H7 (cell line): ENCODE measurements at regions not wholly inside any gene's neighbourhood (a gene's known extent, or its start where the extent isn't known, plus 50 kb on each side); places are given as distances from the start of the nearest gene placed in this dataset.
A peak's percentile ranks its signal among the peaks of the same experiment; 100 is the strongest.
"Not testable (repeated sequence)": the region's sequence is repeated elsewhere in the genome, so short reads cannot be mapped to it uniquely, and the experiment has no call there.

Experiments
- DNase-seq: peaks from one replicate; pipeline ENCODE4 v3.0.0; 2012
- H3K27me3 ChIP-seq: 2 replicates; pipeline ENCODE4 v1.6.0; 2011; ENCODE audit warnings: mild to moderate bottlenecking, low read length; ENCODE audit not compliant: control insufficient read depth, insufficient read depth
- H3K36me3 ChIP-seq: replicated peaks from 2 replicates; pipeline ENCODE4 v1.5.1; 2011; ENCODE audit warnings: low read length; ENCODE audit not compliant: control insufficient read depth, insufficient read depth
- H3K4me3 ChIP-seq: 2 replicates; pipeline ENCODE4 v1.5.1; 2011; ENCODE audit warnings: low read depth, mild to moderate bottlenecking, control low read depth, low read length, moderate library complexity; ENCODE audit not compliant: insufficient read depth

- no peak overlapping the region for H3K4me3 ChIP-seq
- DNase-seq, result no peak
- no peaks in the 10 kb centered on the region for H3K27me3 ChIP-seq
- no peaks in the 10 kb centered on the region for H3K36me3 ChIP-seq
Observed at GRCh38 chr2:16031848-16032159, 91.5 kb downstream of the MYCN start.

DNA sequence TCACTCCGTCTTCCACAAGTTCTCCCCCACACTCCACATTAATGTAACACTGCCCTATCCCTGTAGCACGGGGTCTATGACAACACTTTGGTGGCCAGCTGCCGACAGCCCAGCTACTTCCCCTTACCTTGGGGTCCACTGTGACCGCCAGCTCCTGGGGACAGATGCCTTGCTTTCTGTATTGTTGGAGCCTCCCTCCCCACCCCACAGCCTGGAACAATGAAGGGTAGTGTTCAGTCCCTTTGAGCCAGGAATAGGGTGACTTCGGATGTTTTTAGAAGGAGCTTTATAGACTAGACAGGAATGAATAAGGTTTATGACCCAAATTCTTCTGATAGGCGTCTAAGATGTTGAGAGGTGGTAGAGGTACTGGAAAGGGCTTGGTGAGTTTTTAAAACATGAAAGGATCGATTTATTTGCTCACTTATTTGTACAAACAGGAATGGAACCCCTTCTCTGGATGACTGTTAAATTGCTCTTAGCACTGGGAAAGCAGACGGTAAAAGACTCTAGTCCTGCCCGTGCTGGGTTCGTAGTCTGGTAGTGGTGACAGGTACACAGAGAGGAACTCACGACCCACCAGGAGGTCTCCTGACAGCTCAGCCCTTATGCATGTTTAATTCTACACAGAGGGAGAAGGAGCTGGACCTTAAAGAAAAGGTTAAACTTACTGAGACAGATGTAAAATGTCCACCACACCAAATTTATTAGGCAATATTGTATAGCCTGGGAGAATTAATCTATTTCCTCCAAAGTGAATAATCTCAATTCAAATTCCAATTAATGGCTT, 90.9 kb downstream of the MYCN start:
- Histone ChIP-seq H3K36me3 (no peaks in the 10 kb centered on the region), H3K4me3 (no peak overlapping the region), H3K27me3 (no peaks in the 10 kb centered on the region)
- DNase-seq, result no peak

GRCh38 chr2:16030206-16031057, 90.1 kb downstream of the MYCN start:
- H3K36me3 ChIP-seq, result no peaks in the 10 kb centered on the region
- no peaks in the 10 kb centered on the region for H3K27me3 ChIP-seq
- DNase-seq, result peak; percentile 32
- no peak overlapping the region for H3K4me3 ChIP-seq

GRCh38 chr2:16028644-16029043, 88.3 kb downstream of the MYCN start:
- Histone ChIP-seq H3K36me3 (no peaks in the 10 kb centered on the region), H3K4me3 (no peak overlapping the region), H3K27me3 (no peaks in the 10 kb centered on the region)
- no peak for DNase-seq

DNA sequence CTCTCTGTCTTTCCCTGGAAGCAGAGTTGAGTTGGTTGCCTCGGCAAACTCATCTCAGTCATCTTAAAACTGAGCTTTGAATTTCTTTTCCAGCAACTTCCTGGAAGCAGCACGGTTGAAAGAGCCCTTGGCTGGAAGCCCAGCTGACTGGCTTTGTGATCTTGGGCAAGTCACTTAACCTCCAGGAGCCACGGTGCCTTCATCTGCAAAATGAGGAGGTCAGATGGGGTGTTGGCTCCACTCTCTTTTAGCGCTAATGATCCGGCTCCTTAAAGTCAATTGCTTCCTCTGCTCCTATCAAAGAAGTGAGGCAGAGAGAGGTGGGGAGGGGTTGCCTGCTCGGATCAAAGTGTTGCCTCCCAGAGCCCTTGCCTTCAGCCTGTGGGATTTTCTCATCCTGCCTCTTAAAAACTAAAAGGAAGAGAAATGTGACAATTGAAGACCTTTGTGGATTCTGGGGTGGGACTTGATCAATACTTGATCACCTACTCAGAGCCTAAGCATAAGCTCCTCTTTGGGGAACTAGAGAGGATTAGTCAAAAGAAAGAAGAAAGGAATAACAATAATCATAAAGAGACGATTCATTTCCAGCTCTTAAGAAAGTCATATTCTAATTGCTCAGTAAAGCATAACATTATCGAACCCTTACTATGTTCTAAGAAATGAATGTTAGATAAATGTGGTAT, 86.6 kb downstream of the MYCN start:
- Histone ChIP-seq H3K36me3 (no peaks in the 10 kb centered on the region), H3K27me3 (no peaks in the 10 kb centered on the region), H3K4me3 (no peak overlapping the region)
- no peak for DNase-seq

DNA sequence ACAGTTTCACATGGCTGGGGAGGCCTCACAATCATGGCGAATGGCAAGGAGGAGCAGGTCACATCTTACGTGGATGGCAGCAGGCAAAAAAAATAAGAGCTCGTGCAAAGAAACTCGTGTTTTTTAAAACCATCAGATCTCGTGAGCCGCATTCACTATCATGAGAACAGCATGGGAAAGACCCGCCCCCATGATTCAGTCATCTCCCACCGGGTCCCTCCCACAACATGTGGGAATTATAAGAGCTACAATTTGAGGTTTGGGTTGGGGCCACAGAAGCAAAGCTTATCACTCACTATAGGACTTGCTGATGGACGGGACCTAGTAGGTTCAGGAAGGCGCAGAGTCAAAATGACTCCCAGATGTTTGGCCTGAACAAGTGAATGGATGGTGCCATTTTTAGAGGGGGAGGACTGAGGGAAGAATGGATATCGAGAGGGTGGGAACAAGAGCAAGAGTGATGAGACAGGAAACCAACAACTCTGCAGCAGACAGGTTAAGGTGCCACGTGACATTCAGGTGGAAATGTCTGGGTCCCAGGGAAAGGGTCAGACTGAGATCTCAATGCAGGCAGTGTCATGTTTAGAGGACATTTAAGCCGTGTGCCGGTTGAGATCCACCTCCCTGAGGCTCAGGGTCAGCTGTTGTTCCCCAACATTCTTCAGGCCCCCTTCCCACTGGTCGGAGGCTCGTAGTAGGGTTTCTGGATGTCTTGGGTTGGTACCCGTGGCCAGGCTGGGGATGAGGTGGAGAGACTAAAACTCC, 85.7 kb downstream of the MYCN start:
- no peak overlapping the region for H3K4me3 ChIP-seq
- DNase-seq, result no peak
- no peaks in the 10 kb centered on the region for H3K36me3 ChIP-seq
- H3K27me3 ChIP-seq, result no peaks in the 10 kb centered on the region

DNA sequence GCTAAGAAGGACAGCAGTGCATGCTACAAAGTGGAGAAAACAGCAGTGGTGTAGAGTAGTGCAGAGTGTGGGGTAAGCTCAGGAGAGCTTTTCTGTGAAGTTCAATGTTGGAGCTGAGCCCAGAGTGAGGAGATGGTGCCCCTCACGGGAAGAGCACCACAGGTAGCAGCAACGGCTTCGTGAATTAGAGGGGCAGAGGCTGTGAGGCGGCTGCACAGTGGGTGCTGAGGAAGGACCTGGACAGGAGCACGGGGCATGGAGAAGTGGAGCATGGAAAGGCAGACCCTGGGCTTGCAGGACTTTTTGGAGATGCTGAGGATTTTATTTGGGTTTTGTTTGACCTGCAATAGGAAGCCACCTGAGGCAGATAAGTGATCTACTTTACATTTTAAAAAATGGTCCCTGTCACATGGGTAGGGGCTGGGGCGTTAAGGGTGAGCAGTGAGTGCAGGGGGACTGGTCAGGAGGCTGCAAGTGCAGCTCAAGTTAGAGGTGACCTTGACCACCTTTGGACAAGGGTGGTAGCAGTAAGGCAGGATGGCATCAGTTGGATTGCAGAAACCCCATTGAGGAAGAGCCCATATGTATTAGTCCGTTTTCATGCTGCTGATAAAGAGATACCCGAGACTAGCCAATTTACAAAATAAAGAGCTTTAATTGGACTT, 85.0 kb downstream of the MYCN start:
- Histone ChIP-seq H3K4me3 (no peak overlapping the region), H3K36me3 (no peaks in the 10 kb centered on the region), H3K27me3 (no peaks in the 10 kb centered on the region)
- no peak for DNase-seq

- H3K4me3 ChIP-seq, H3K36me3 ChIP-seq, DNase-seq, H3K27me3 ChIP-seq: not testable (repeated sequence)
Observed at GRCh38 chr2:16024628-16025027, 84.3 kb downstream of the MYCN start.

GRCh38 chr2:16023506-16024360, 83.4 kb downstream of the MYCN start:
- Histone ChIP-seq H3K36me3 (no peaks in the 10 kb centered on the region), H3K4me3 (no peak overlapping the region), H3K27me3 (no peaks in the 10 kb centered on the region)
- no peak for DNase-seq

DNA sequence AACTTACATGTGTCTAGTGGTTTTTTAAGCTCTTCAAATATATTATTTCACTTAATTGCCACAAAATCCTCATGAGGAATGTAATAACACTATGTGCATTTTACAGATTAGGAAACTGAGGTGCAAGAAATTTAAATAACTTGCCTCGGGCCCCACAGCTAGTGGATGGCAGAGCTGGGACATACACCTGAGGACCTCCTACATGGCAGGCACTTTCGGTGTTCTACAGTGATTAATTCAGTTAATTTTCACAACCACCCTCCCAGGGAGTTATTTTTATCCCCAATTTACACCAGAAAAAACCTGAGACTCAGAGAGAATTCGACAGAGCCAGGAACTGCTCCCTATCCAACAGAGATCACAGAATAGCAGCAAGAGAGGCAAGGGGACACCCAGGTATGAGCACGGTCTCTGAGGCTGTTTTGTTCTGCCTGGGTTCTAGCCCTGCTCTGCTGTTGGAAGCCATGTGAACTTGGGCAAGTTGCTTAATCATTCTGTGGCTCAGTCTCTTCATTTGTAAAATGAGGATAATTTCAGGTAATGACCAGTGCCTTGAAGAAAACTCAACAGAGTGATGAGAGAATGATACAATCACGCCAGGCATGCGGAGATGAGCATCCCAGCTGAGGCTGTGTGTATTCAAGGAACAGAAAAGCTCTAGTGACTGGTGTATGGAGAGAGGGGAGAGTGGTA, 82.3 kb downstream of the MYCN start:
- DNase-seq, result peak; percentile 40
- H3K27me3 ChIP-seq, result no peaks in the 10 kb centered on the region
- no peaks in the 10 kb centered on the region for H3K36me3 ChIP-seq
- no peak overlapping the region for H3K4me3 ChIP-seq

- DNase-seq, result no peak
- Histone ChIP-seq H3K4me3 (no peak overlapping the region), H3K36me3 (no peaks in the 10 kb centered on the region)
Observed at GRCh38 chr2:16021611-16022363, 81.4 kb downstream of the MYCN start.

GRCh38 chr2:16020389-16021008, 80.1 kb downstream of the MYCN start:
- Histone ChIP-seq H3K4me3 (no peak overlapping the region), H3K36me3 (no peaks in the 10 kb centered on the region), H3K27me3 (no peaks in the 10 kb centered on the region)
- DNase-seq, result no peak

More at GRCh38 chr2:16021611-16022363, 81.4 kb downstream of the MYCN start:
- H3K27me3 ChIP-seq, result no peaks in the 10 kb centered on the region
